K562 (cell line): ENCODE measurements at regions not wholly inside any gene's neighbourhood (a gene's known extent, or its start where the extent isn't known, plus 50 kb on each side); places are given as distances from the start of the nearest gene placed in this dataset.

Source experiments
- ATF7 ChIP-seq: fragments of 450-650 bp; IDR thresholded peaks from 2 replicates; pipeline ENCODE4 v1.7.1; 2014; ENCODE audit warnings: mild to moderate bottlenecking, moderate library complexity
- BHLHE40 ChIP-seq: IDR thresholded peaks from 2 replicates; pipeline ENCODE4 v1.6.1; 2011; ENCODE audit warnings: low read length, improper control_type of control experiment
- CBX3 ChIP-seq, 2 experiments: IDR thresholded peaks; 1 replicate in 1 of 2; 2 replicates in 1 of 2; pipeline ENCODE4 v1.6.1; 2012; ENCODE audit warnings: inconsistent platforms in 2 of 2, low read length in 2 of 2, borderline replicate concordance in 1 of 2, control low read depth in 1 of 2
- CEBPG ChIP-seq, 3 experiments: fragments of 200-800 bp in 1 of 3; sonication (Bioruptor generic) in 1 of 3; sonication (generic) in 1 of 3; formaldehyde crosslinking in 1 of 3; IDR thresholded peaks in 2 of 3; conservative IDR thresholded peaks in 1 of 3; 2 replicates each; pipeline versions ENCODE4 v1.6.1 to v1.8.0; 2016 to 2022; ENCODE audit warnings: missing compliant biosample characterization in 2 of 3, missing genetic modification characterization in 2 of 3, mild to moderate bottlenecking in 1 of 3, missing genetic modification reagents in 1 of 3
- DNMT1 ChIP-seq: fragments of 450-650 bp; IDR thresholded peaks from 2 replicates; pipeline ENCODE4 v1.6.1; 2016; ENCODE audit warnings: antibody characterized with exemption, mild to moderate bottlenecking
- FOXK2 ChIP-seq, 2 experiments: fragments of 450-650 bp; IDR thresholded peaks in 1 of 2; conservative IDR thresholded peaks in 1 of 2; 2 replicates each; pipeline ENCODE4 v1.6.1; 2016; ENCODE audit warnings: low read depth in 2 of 2, mild to moderate bottlenecking in 1 of 2
- FOXM1 ChIP-seq, 2 experiments: fragments of 450-650 bp in 1 of 2; sonication (generic) in 1 of 2; formaldehyde crosslinking in 1 of 2; IDR thresholded peaks; 2 replicates each; pipeline versions ENCODE4 v1.6.1 to v1.9.0; 2017 to 2022; ENCODE audit warnings: low read depth in 2 of 2, mild to moderate bottlenecking in 2 of 2, missing genetic modification reagents in 1 of 2, moderate library complexity in 1 of 2
- FUS ChIP-seq: fragments of 200-400 bp; formaldehyde crosslinking; optimal IDR thresholded peaks from 2 replicates; pipeline ENCODE3; 2017; ENCODE audit warnings: low read depth, low read length
- HMG20A ChIP-seq: fragments of 450-650 bp; formaldehyde crosslinking; conservative IDR thresholded peaks from 2 replicates; pipeline ENCODE4 v1.4.0; 2020; ENCODE audit warnings: mild to moderate bottlenecking, mixed read lengths
- KDM5B ChIP-seq: fragments of 200-600 bp; sonication (generic); IDR thresholded peaks from 2 replicates; pipeline ENCODE4 v1.6.1; 2012; ENCODE audit warnings: low read depth, mild to moderate bottlenecking, moderate library complexity, low read length, control low read depth, inconsistent platforms; ENCODE audit not compliant: insufficient replicate concordance
- MEF2D ChIP-seq: conservative IDR thresholded peaks from 2 replicates; pipeline ENCODE4 v1.6.1; 2016; ENCODE audit warnings: low read depth, missing genetic modification characterization, missing compliant biosample characterization
- NCOA1 ChIP-seq: fragments of 450-650 bp; IDR thresholded peaks from 2 replicates; pipeline ENCODE4 v1.6.1; 2016; ENCODE audit warnings: low read depth
- RAD21 ChIP-seq, 2 experiments: fragments of 250-450 bp in 1 of 2; fragments of 450-650 bp in 1 of 2; sonication (Bioruptor Pico) in 1 of 2; formaldehyde crosslinking in 1 of 2; IDR thresholded peaks in 1 of 2; conservative IDR thresholded peaks in 1 of 2; 2 replicates each; pipeline versions ENCODE4 v1.4.0 to v1.8.0; 2020 to 2022; ENCODE audit warnings: mild to moderate bottlenecking in 2 of 2, moderate library complexity in 1 of 2
- RBM25 ChIP-seq: fragments of 200-400 bp; formaldehyde crosslinking; IDR thresholded peaks from 2 replicates; pipeline ENCODE4 v1.6.1; 2018; ENCODE audit warnings: low read length, low read depth, moderate library complexity; ENCODE audit not compliant: severe bottlenecking
- SMAD3 ChIP-seq: fragments of 450-650 bp; formaldehyde crosslinking; conservative IDR thresholded peaks from 2 replicates; pipeline ENCODE4 v1.4.0; 2020; ENCODE audit warnings: mild to moderate bottlenecking
- SMARCA5 ChIP-seq: fragments of 450-650 bp; IDR thresholded peaks from 2 replicates; pipeline ENCODE4 v1.6.1; 2016
- SP2 ChIP-seq: IDR thresholded peaks from 2 replicates; pipeline ENCODE4 v1.6.1; 2011; ENCODE audit warnings: mild to moderate bottlenecking, low read depth, low read length, moderate library complexity; ENCODE audit not compliant: poor library complexity, severe bottlenecking; ENCODE audit errors: extremely low read depth
- TRIM28 ChIP-seq: fragments of 450-650 bp; IDR thresholded peaks from 2 replicates; pipeline ENCODE4 v1.6.1; 2017
- ZSCAN29 ChIP-seq: fragments of 450-650 bp; IDR thresholded peaks from 2 replicates; pipeline ENCODE4 v1.6.1; 2017
- TF ChIP-seq, protein P1 (sequence below), 2 experiments: fragments of 200-800 bp in 1 of 2; sonication (Bioruptor generic) in 1 of 2; sonication (generic) in 1 of 2; formaldehyde crosslinking in 1 of 2; IDR thresholded peaks in 1 of 2; conservative IDR thresholded peaks in 1 of 2; 2 replicates each; pipeline versions ENCODE4 v1.5.0 to v1.6.1; 2016 to 2020; ENCODE audit warnings: missing compliant biosample characterization in 1 of 2, missing genetic modification characterization in 1 of 2, missing genetic modification reagents in 1 of 2
- TF ChIP-seq, protein P2 (sequence below): fragments of 250-450 bp; sonication (Bioruptor Pico); IDR thresholded peaks from 2 replicates; pipeline ENCODE4 v1.6.1; 2021; ENCODE audit warnings: mild to moderate bottlenecking
- TF ChIP-seq, protein P3 (sequence below): fragments of 450-650 bp; IDR thresholded peaks from 2 replicates; pipeline ENCODE4 v1.6.1; 2018; ENCODE audit warnings: mild to moderate bottlenecking, low read depth; ENCODE audit not compliant: partially characterized antibody

DNA sequence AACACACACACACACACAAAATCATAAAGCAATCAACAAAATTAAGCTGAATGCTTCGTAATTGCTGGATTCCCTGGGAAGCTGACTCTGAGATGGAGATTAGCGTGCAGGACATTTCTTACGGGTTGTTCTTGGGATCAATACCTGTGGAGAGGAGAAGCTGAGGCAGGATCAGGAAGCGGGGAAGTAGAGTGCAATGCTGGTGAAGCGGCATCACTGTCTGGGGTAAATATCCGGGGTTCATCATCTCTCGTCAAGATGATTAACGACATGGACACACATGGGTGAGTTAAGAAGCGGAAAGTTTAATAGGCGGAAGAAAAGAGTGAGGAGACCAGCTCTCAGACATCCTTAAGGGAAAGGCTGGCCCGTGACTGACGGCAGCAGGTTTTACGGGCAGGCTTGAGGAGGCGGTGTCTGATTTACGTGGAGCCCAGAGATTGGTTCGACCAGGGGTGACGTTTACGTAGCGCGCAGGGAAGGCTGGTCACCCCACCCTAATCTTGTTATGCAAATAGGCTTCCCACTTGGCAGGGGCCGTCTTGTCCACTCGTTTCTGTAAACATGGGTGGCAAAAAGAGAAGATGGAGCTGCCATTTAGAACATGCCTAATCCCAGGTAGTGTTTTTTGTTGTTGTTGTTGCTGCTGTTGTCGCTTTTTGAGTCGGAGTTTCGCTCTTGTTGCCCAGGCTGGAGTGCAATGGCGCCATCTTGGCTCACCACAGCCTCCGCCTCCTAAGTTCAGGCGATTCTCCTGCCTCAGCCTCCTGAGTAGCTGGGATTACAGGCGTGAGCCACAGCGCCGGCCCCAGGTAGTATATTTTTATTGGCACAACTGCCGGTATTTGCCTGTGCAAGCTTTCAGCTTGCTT is 135.6 kb upstream of the KCNJ15 start (continued):
- TF ChIP-seq, protein P1, sequence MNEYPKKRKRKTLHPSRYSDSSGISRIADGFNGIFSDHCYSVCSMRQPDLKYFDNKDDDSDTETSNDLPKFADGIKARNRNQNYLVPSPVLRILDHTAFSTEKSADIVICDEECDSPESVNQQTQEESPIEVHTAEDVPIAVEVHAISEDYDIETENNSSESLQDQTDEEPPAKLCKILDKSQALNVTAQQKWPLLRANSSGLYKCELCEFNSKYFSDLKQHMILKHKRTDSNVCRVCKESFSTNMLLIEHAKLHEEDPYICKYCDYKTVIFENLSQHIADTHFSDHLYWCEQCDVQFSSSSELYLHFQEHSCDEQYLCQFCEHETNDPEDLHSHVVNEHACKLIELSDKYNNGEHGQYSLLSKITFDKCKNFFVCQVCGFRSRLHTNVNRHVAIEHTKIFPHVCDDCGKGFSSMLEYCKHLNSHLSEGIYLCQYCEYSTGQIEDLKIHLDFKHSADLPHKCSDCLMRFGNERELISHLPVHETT (CRISPR knock-in tag; conservative IDR thresholded peaks at IDR 0.05 in 1 of 2, IDR thresholded peaks at IDR 0.05 in 1 of 2), result 0 out of 4 replicates have a peak, but pooled peaks of 1 of the 2 experiments have one; percentile 43
- TF ChIP-seq RAD21 (CRISPR knock-in tag; conservative IDR thresholded peaks at IDR 0.05 in 1 of 2, IDR thresholded peaks at IDR 0.05 in 1 of 2) (peak; percentile 18 to 49; a peak in 2 of 4 replicates), BHLHE40 (peak; percentile 95), SMAD3 (CRISPR knock-in tag) (peak; percentile 79; the same call in 1 of the 2 replicates), MEF2D (tag) (0 out of 2 replicates have a peak, but pooled peaks have one; percentile 32), SP2 (peak; percentile 58), FOXM1 (IDR thresholded peaks at IDR 0.05; ENCODE audit: low read depth) (peak; percentile 29), FOXM1 (CRISPR knock-in tag; IDR thresholded peaks at IDR 0.05; ENCODE audit: low read depth) (no peak), NCOA1 (peak; percentile 56; the same call in 1 of the 2 replicates), TRIM28 (peak; percentile 53; the same call in 1 of the 2 replicates), CEBPG (CRISPR knock-in tag; IDR thresholded peaks at IDR 0.05) (no peak), CEBPG (tag; conservative IDR thresholded peaks at IDR 0.05 in 1 of 2, IDR thresholded peaks at IDR 0.05 in 1 of 2) (no peak; a peak in 1 of 4 replicates), DNMT1 (0 out of 2 replicates have a peak, but pooled peaks have one; percentile 25), CBX3 (IDR thresholded peaks at IDR 0.05; ENCODE audit: borderline replicate concordance in 1 of 2, low read length in 2 of 2) (no peak), HMG20A (CRISPR knock-in tag) (0 out of 2 replicates have a peak, but pooled peaks have one; percentile 55), RBM25 (peak; percentile 79), ATF7 (peak; percentile 92), ZSCAN29 (peak; percentile 70; the same call in 1 of the 2 replicates), FUS (no peak), KDM5B (peak; percentile 97), FOXK2 (conservative IDR thresholded peaks at IDR 0.05 in 1 of 2, IDR thresholded peaks at IDR 0.05 in 1 of 2; ENCODE audit: low read depth in 2 of 2) (peak; percentile 92 to 94), SMARCA5 (peak; percentile 82)
- TF ChIP-seq, protein P2, sequence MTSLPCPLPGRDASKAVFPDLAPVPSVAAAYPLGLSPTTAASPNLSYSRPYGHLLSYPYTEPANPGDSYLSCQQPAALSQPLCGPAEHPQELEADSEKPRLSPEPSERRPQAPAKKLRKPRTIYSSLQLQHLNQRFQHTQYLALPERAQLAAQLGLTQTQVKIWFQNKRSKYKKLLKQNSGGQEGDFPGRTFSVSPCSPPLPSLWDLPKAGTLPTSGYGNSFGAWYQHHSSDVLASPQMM (CRISPR knock-in tag), result no peak
- TF ChIP-seq, protein P3, sequence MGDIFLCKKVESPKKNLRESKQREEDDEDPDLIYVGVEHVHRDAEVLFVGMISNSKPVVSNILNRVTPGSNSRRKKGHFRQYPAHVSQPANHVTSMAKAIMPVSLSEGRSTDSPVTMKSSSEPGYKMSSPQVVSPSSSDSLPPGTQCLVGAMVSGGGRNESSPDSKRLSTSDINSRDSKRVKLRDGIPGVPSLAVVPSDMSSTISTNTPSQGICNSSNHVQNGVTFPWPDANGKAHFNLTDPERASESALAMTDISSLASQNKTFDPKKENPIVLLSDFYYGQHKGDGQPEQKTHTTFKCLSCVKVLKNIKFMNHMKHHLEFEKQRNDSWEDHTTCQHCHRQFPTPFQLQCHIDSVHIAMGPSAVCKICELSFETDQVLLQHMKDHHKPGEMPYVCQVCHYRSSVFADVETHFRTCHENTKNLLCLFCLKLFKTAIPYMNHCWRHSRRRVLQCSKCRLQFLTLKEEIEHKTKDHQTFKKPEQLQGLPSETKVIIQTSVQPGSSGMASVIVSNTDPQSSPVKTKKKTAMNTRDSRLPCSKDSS, result no peak
